Osteoblast (primary cell): ENCODE measurements at regions not wholly inside any gene's neighbourhood (a gene's known extent, or its start where the extent isn't known, plus 50 kb on each side); places are given as distances from the start of the nearest gene placed in this dataset.
A peak's percentile ranks its signal among the peaks of the same experiment; 100 is the strongest.

Experiments
- DNase-seq: peaks from one replicate; pipeline ENCODE4 v3.0.0; 2011; ENCODE audit warnings: low spot score, mixed read lengths; ENCODE audit not compliant: insufficient read length; ENCODE audit errors: missing footprints
- H2AFZ ChIP-seq: 2 replicates; pipeline ENCODE4 v1.6.0; 2011; ENCODE audit warnings: mild to moderate bottlenecking, low read length
- H3K27ac ChIP-seq: 2 replicates; pipeline ENCODE4 v1.5.1; 2011; ENCODE audit warnings: mild to moderate bottlenecking, low read depth, low read length, moderate library complexity
- H3K27me3 ChIP-seq: 2 replicates; pipeline ENCODE4 v1.6.0; 2012; ENCODE audit warnings: mild to moderate bottlenecking, control low read depth, inconsistent platforms, low read length, moderate library complexity; ENCODE audit not compliant: insufficient read depth
- H3K36me3 ChIP-seq: 2 replicates; pipeline ENCODE4 v1.5.1; 2011; ENCODE audit warnings: mild to moderate bottlenecking, low read length, control low read depth, moderate library complexity; ENCODE audit not compliant: insufficient read depth
- H3K4me1 ChIP-seq: 2 replicates; pipeline ENCODE4 v1.5.1; 2011; ENCODE audit warnings: mild to moderate bottlenecking, low read length, control low read depth, moderate library complexity; ENCODE audit not compliant: insufficient read depth
- H3K4me2 ChIP-seq: 2 replicates; pipeline ENCODE4 v1.6.0; 2011; ENCODE audit warnings: mild to moderate bottlenecking, low read length; ENCODE audit not compliant: insufficient read depth
- H3K4me3 ChIP-seq: fragments of 200-600 bp; sonication (generic); 3 replicates; pipeline ENCODE4 v1.5.1; 2012; ENCODE audit warnings: mild to moderate bottlenecking, low read length, inconsistent platforms; ENCODE audit not compliant: insufficient read depth
- H3K79me2 ChIP-seq: 2 replicates; pipeline ENCODE4 v1.6.0; 2012; ENCODE audit warnings: mild to moderate bottlenecking, low read length, control low read depth, inconsistent platforms; ENCODE audit not compliant: insufficient read depth
- H3K9me3 ChIP-seq: 2 replicates; pipeline ENCODE4 v1.5.1; 2011; ENCODE audit warnings: low read depth, low read length, control low read depth
- H4K20me1 ChIP-seq: 2 replicates; pipeline ENCODE4 v1.6.0; 2012; ENCODE audit warnings: mild to moderate bottlenecking, low read length, control low read depth; ENCODE audit not compliant: insufficient read depth
- CTCF ChIP-seq: IDR thresholded peaks from 2 replicates; pipeline ENCODE4 v1.5.1; 2011; ENCODE audit warnings: mild to moderate bottlenecking, low read depth, low read length, moderate library complexity; ENCODE audit errors: extremely low read depth

DNA sequence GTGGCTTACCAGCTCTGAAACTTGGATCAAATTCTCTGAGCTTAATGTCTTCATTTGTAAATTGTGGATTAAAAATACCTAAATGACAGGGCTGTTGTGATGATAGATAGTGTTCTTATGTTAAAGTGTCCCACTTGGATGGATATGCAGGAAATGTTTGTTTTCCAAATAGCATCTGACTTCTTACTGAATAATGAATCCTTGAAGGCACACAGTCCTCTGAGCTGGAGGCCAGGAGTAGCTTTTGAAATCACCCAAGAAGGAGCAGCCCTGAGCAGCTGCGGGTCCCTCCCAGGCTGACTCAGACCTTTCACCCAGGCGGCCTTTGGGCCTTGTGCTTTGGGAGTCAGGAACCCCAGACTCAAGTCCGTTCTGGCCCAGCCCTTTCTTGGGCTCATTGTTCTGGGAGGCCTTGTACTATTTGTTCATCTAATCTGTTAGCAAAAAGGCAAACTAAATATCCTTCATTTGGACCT is 173.0 kb upstream of the GATA6 start:
- no peaks in the 10 kb centered on the region for H4K20me1 ChIP-seq
- H3K4me2 ChIP-seq, result no peak overlapping the region
- no peaks in the 10 kb centered on the region for H3K36me3 ChIP-seq
- H3K9me3 ChIP-seq, result no peaks in the 10 kb centered on the region
- H3K79me2 ChIP-seq, result no peaks in the 10 kb centered on the region
- no peaks in the 10 kb centered on the region for H3K4me1 ChIP-seq
- no peak overlapping the region for H3K27ac ChIP-seq
- DNase-seq, result no peak
- no peaks in the 10 kb centered on the region for H3K27me3 ChIP-seq
- TF ChIP-seq CTCF, result no peak
- no peak overlapping the region for H3K4me3 ChIP-seq
- peak overlapping the region; percentile 22 for H2AFZ ChIP-seq

- no peaks in the 10 kb centered on the region for H4K20me1 ChIP-seq
- no peaks in the 10 kb centered on the region for H3K27me3 ChIP-seq
- H3K9me3 ChIP-seq, result no peaks in the 10 kb centered on the region
- H3K4me1 ChIP-seq, result no peaks in the 10 kb centered on the region
- H3K79me2 ChIP-seq, result no peaks in the 10 kb centered on the region
- no peak overlapping the region for H3K27ac ChIP-seq
- H2AFZ ChIP-seq, result peak overlapping the region; percentile 61
- peak overlapping the region; percentile 33 for H3K4me2 ChIP-seq
- no peaks in the 10 kb centered on the region for H3K36me3 ChIP-seq
- peak; percentile 85 for TF ChIP-seq CTCF
- H3K4me3 ChIP-seq, result no peak overlapping the region
- DNase-seq, result no peak
These were observed 171.9 kb upstream of the GATA6 start for GRCh38 chr18:21997207-21998143.

- H3K4me2 ChIP-seq, result no peak overlapping the region
- no peak overlapping the region for H3K27ac ChIP-seq
- H3K9me3 ChIP-seq, result no peaks in the 10 kb centered on the region
- no peaks in the 10 kb centered on the region for H3K4me1 ChIP-seq
- no peak for TF ChIP-seq CTCF
- H3K4me3 ChIP-seq, result no peak overlapping the region
- no peak for DNase-seq
- H3K36me3 ChIP-seq, result no peaks in the 10 kb centered on the region
- H2AFZ ChIP-seq, result no peak overlapping the region
- no peaks in the 10 kb centered on the region for H3K79me2 ChIP-seq
- H3K27me3 ChIP-seq, result no peaks in the 10 kb centered on the region
- no peaks in the 10 kb centered on the region for H4K20me1 ChIP-seq
These were observed 170.9 kb upstream of the GATA6 start for GRCh38 chr18:21998486-21998885.

- no peaks in the 10 kb centered on the region for H4K20me1 ChIP-seq
- no peaks in the 10 kb centered on the region for H3K79me2 ChIP-seq
- DNase-seq, result no peak
- no peak overlapping the region for H3K4me2 ChIP-seq
- H3K27me3 ChIP-seq, result no peaks in the 10 kb centered on the region
- H3K27ac ChIP-seq, result no peak overlapping the region
- H3K36me3 ChIP-seq, result no peaks in the 10 kb centered on the region
- no peaks in the 10 kb centered on the region for H3K9me3 ChIP-seq
- TF ChIP-seq CTCF, result no peak
- no peaks in the 10 kb centered on the region for H3K4me1 ChIP-seq
- H2AFZ ChIP-seq, result no peak overlapping the region
- H3K4me3 ChIP-seq, result no peak overlapping the region
These were observed 167.4 kb upstream of the GATA6 start for GRCh38 chr18:22001912-22002487.
